ENCODE measurements at regions not wholly inside any gene's neighbourhood (a gene's known extent, or its start where the extent isn't known, plus 50 kb on each side); places are given as distances from the start of the nearest gene placed in this dataset.

DNA sequence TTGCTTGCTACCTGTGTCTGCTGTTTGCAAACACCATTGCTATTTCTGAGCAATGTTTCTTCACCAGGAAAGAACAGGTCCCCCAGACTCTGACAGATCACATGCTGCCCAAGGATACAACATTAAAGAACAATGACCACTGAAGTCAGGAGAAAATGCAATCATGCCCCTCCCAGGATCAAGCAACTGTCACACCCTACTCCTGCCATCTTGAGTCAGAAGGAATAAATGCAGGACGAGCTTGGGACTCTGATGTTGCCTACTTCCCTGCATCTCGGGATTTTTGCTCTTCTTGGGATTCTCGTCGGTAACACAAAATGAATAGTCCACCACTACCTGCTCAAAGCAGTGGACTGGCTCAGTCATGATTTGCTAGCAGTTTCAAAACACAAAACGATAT lies 490.6 kb downstream of the COG6 start:
- DNase-seq (ENCODE audit: extremely low read depth in 1 of 4, low spot score in 3 of 4) (no peak), FAIRE-seq (no peak), ATAC-seq (no peak)
- Histone ChIP-seq H3K4me2 (ENCODE audit: insufficient read depth, low read length) (no peak overlapping the region), H4K20me1 (replicated peaks; ENCODE audit: control insufficient read depth, insufficient read depth, low read length) (no peaks in the 10 kb centered on the region), H3K27ac (ENCODE audit: extremely low read depth, low read depth, low read length) (no peak overlapping the region), H3K79me2 (ENCODE audit: control insufficient read depth, insufficient read depth, low read length) (no peaks in the 10 kb centered on the region), H3K36me3 (ENCODE audit: control insufficient read depth, insufficient read depth, low read length) (no peaks in the 10 kb centered on the region), H3K9ac (ENCODE audit: insufficient read depth in 1 of 2, low read depth in 2 of 2, low read length in 2 of 2) (no peak overlapping the region), H3K4me1 (replicated peaks in 1 of 2; ENCODE audit: control insufficient read depth in 2 of 2, insufficient read depth in 2 of 2, low read length in 2 of 2) (no peaks in the 10 kb centered on the region), H3K4me3 (no peak overlapping the region), H2AFZ (ENCODE audit: low read depth, low read length) (no peak overlapping the region), H3K27me3 (ENCODE audit: control insufficient read depth in 2 of 2, insufficient read depth in 2 of 2, low read length in 2 of 2) (peaks cover 3 to 25% of the 10 kb centered on the region in 2 experiments; a peak in 2 of 5 replicates), H3K9me1 (ENCODE audit: control insufficient read depth, insufficient read depth, low read length) (no peaks in the 10 kb centered on the region), H3K9me3 (replicated peaks; ENCODE audit: control insufficient read depth, insufficient read depth, low read depth, low read length) (no peaks in the 10 kb centered on the region)
- no TSS peak for BruUV-seq (replicated peaks)
- CTCF ChIA-PET (ENCODE audit: low intra/inter-chr PET ratio): no interaction called here
- in situ Hi-C loops (cut with MboI): no loop called here
- TF ChIP-seq, protein P1, sequence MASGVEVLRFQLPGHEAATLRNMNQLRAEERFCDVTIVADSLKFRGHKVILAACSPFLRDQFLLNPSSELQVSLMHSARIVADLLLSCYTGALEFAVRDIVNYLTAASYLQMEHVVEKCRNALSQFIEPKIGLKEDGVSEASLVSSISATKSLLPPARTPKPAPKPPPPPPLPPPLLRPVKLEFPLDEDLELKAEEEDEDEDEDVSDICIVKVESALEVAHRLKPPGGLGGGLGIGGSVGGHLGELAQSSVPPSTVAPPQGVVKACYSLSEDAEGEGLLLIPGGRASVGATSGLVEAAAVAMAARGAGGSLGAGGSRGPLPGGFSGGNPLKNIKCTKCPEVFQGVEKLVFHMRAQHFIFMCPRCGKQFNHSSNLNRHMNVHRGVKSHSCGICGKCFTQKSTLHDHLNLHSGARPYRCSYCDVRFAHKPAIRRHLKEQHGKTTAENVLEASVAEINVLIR (CRISPR knock-in tag; IDR thresholded peaks at IDR 0.05): no peak
- no peak for TF ChIP-seq POLR2AphosphoS5 (IDR thresholded peaks at IDR 0.05; ENCODE audit: control insufficient read depth, insufficient read depth, low read depth, low read length)
- TF ChIP-seq, protein P2, sequence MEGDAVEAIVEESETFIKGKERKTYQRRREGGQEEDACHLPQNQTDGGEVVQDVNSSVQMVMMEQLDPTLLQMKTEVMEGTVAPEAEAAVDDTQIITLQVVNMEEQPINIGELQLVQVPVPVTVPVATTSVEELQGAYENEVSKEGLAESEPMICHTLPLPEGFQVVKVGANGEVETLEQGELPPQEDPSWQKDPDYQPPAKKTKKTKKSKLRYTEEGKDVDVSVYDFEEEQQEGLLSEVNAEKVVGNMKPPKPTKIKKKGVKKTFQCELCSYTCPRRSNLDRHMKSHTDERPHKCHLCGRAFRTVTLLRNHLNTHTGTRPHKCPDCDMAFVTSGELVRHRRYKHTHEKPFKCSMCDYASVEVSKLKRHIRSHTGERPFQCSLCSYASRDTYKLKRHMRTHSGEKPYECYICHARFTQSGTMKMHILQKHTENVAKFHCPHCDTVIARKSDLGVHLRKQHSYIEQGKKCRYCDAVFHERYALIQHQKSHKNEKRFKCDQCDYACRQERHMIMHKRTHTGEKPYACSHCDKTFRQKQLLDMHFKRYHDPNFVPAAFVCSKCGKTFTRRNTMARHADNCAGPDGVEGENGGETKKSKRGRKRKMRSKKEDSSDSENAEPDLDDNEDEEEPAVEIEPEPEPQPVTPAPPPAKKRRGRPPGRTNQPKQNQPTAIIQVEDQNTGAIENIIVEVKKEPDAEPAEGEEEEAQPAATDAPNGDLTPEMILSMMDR (IDR thresholded peaks at IDR 0.05 in 2 of 3, conservative IDR thresholded peaks at IDR 0.05 in 1 of 3; ENCODE audit: insufficient read depth in 2 of 3, low read depth in 1 of 3, low read length in 3 of 3): peak in 1 of 3 experiments; percentile 16; a peak in 1 of 6 replicates
- 0 out of 4 replicates have a peak, but pooled peaks of 1 of the 2 experiments have one; percentile 12 for TF ChIP-seq RAD21 (CRISPR knock-in tag; conservative IDR thresholded peaks at IDR 0.05 in 1 of 2, IDR thresholded peaks at IDR 0.05 in 1 of 2)
- no peak for TF ChIP-seq NCOA2 (IDR thresholded peaks at IDR 0.05; ENCODE audit: partially characterized antibody in 2 of 2)
- no peak for TF ChIP-seq CHD2 (IDR thresholded peaks at IDR 0.05; ENCODE audit: low read depth, low read length)
- TF ChIP-seq, protein P3, sequence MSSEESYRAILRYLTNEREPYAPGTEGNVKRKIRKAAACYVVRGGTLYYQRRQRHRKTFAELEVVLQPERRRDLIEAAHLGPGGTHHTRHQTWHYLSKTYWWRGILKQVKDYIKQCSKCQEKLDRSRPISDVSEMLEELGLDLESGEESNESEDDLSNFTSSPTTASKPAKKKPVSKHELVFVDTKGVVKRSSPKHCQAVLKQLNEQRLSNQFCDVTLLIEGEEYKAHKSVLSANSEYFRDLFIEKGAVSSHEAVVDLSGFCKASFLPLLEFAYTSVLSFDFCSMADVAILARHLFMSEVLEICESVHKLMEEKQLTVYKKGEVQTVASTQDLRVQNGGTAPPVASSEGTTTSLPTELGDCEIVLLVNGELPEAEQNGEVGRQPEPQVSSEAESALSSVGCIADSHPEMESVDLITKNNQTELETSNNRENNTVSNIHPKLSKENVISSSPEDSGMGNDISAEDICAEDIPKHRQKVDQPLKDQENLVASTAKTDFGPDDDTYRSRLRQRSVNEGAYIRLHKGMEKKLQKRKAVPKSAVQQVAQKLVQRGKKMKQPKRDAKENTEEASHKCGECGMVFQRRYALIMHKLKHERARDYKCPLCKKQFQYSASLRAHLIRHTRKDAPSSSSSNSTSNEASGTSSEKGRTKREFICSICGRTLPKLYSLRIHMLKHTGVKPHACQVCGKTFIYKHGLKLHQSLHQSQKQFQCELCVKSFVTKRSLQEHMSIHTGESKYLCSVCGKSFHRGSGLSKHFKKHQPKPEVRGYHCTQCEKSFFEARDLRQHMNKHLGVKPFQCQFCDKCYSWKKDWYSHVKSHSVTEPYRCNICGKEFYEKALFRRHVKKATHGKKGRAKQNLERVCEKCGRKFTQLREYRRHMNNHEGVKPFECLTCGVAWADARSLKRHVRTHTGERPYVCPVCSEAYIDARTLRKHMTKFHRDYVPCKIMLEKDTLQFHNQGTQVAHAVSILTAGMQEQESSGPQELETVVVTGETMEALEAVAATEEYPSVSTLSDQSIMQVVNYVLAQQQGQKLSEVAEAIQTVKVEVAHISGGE (CRISPR knock-in tag; IDR thresholded peaks at IDR 0.05): no peak
- POLR2A ChIA-PET: interaction anchor here (0.7 kb wide), 1 partner anchor 23 kb away, joined by 3 read pairs; no protein-coding TSS in a partner anchor
- 3% methylated on average over 5 of the region's 5 CpGs for WGBS (ENCODE audit: insufficient coverage, low coverage, missing lambda C conversion rate)
- intact Hi-C loops (cut with micrococcal nuclease): no loop called here
